ENCODE measurements at regions not wholly inside any gene's neighbourhood (a gene's known extent, or its start where the extent isn't known, plus 50 kb on each side); places are given as distances from the start of the nearest gene placed in this dataset.
"Not testable (repeated sequence)": the region's sequence is repeated elsewhere in the genome, so short reads cannot be mapped to it uniquely, and the experiment has no call there.

DNA sequence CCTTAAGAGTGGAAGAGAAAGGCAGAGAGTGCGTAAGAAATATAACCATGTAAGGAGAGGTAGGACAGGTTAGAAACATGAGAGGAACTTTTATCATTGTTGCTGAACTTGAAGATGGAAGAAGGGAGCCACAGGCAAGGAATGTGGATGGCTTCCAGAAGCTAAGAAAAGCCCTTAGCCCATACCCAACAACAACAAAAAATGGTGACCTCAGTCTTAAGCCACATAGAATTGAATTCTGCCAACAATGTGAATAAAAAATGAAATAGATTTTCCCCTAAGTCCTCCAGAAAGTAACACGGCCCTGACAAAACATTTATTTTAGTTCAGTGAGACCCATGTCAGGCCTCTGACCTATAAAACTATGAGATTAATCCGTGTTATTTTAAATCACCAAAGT is 767.3 kb downstream of the FAM181B start:
- no peak for DNase-seq

DNA sequence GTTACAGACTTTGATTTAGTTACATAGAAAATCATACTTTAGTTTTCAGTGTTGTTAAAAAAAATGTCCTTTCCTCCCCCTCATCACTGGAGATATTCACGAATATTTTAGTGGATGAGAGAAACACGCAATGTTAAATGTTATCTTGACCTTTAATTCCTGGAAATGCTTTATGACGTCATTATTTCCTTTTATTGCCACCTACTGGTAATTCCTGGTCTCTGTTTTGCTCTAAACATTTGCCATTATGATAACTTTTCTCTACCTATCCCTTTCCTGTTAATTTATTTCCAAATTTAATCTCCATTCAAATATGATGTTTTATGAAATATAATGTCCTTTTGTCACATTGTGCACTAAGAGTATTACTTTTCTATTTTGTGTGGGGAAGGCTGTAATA is 770.6 kb downstream of the FAM181B start:
- DNase-seq = no peak

GRCh38 chr11:81960443-81960842 is 773.2 kb downstream of the FAM181B start:
- DNase-seq = no peak

DNA sequence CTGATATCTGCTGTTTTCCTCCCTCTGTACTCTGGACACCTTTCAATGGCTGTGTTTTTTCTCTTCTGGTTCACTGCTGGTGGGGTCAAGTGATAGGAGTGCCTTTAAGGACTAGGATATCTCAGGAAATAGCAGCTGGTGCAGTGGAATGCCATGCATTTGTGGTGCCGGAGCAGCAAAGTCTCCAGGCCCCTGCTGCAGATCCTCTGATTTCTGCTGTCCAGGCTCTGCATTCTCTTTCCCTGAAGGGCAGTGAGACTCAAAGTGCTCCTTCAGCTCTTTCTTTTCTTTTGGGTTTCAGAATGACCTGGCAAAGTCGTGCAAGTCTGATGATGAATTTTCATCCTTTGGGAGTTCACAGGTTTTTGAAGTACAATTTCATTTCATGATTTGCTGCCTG is 774.3 kb downstream of the FAM181B start:
- DNase-seq = no peak

DNA sequence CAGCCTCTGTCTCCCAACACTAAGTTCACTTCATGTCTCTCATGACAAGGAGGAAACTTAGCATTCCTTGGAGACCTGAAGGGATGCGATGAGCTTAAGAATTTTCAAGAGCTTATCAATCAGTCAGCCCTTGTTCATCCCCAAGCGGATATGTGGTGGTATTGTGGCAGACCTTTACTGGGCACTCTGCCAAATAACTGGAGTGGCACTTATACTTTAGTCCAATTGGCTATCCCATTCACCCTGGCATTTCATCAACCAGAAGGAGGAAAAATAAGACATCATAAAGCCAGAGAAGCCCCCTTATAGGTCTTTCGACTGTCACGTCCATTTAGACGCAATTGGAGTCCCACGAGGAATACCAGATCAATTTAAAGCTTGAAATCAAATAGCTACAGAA is 779.4 kb downstream of the FAM181B start:
- not testable (repeated sequence) for DNase-seq

DNA sequence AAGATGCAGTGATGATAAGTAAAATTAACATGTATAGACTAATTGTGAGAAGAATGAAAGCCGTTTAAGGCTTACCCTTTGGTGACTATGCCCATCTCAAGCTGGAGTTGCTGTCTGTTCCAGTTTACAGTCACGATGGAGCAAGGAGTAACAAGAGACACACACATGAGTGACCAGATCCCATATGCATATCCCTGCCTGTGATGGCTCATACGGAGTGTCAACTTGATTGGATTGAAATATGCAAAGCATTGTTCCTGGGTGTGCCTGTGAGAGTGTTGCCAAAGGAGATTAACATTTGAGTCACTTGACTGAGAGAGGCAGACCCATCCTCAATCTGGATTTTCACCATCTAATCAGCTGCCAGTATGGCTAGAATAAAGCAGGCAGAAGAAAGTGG is 786.8 kb downstream of the FAM181B start:
- no peak for DNase-seq

DNA sequence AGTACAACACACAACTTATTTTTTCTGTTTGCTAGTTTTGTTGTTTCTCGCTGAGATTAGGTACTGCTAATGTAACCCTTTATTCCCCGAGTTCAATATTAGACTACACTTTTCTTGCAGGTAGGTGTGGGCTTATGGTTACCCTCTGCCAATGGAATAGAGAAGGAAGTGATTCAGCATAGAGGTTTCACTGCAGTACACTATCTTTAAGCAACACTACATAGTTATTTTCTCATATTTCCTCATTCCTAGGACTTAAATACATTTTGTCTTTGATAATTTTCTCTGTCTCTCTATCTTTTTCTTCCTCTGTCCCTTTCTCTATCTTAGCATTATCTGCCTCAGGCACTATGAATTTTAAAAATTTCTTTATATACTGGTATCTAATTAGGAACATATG is 791.0 kb downstream of the FAM181B start:
- DNase-seq = peak; percentile 6

GRCh38 chr11:81941998-81942397 is 791.7 kb downstream of the FAM181B start:
- DNase-seq = no peak

- DNase-seq = no peak
Measured at GRCh38 chr11:81932303-81932702, 801.4 kb downstream of the FAM181B start.

- no peak for DNase-seq
Measured at GRCh38 chr11:81920205-81920604, 813.5 kb downstream of the FAM181B start.

GRCh38 chr11:81916451-81916850 is 817.2 kb downstream of the FAM181B start:
- DNase-seq = no peak

GRCh38 chr11:81915045-81915444 is 818.6 kb downstream of the FAM181B start:
- DNase-seq = no peak

DNA sequence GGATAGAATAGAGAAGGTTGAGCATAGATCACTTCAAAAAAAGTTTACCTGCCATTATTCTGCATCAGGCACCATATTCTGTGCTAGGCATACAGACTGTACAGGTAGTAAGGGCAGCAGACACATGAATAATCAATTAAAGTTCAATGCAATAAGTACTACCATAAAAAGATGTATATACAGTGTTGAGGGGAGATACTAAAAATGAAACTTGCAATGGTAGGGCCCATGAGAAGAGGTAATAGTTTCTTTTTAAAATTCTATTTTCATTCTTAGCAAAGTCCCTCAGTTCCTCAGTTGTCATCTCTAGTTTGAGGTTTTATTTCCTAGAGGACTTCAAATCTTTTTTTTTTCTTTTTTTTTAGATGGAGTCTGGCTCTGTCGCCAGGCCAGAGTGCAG is 819.9 kb downstream of the FAM181B start:
- no peak for DNase-seq

DNA sequence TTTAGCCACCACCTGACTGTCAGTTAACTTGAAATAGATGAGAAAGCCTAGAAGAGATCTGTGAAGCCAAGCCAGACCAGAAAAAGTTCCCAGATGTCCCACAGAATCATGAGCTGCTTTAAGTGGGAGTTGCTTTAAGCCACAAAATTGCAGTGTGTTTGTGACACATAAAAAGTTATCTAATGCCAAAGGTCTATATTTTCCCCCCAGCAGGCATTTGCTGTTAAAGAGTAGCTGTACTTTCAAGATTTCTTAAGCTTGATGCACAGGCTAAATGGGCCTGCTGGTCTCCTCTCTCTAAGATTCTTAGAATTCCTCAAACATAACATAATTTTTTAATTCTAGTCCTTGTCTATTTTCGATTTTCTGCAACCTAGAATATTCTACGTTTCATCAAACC is 825.7 kb downstream of the FAM181B start:
- no peak for DNase-seq

DNA sequence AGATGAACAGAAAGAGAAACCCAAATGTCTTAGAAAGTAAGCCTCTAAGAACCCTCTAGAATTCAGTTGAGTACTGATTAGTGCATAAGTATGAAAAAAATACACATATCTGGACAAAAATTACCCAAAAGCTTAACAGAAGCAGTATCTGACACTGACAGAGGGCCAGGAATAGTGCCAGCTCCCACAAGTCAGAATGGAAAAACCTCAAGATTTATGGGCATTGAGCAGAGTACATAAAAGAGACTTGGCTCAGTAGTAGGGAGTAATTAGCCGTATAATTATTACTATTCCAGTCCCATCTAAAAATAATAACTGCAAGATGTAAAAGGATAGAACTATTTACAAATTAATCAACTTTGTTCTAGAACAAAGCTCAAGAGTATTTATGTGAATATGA is 834.5 kb downstream of the FAM181B start:
- DNase-seq = no peak

GRCh38 chr11:81897639-81898038 is 836.0 kb downstream of the FAM181B start:
- no peak for DNase-seq

GRCh38 chr11:81895258-81895657 is 838.4 kb downstream of the FAM181B start:
- DNase-seq = no peak

DNA sequence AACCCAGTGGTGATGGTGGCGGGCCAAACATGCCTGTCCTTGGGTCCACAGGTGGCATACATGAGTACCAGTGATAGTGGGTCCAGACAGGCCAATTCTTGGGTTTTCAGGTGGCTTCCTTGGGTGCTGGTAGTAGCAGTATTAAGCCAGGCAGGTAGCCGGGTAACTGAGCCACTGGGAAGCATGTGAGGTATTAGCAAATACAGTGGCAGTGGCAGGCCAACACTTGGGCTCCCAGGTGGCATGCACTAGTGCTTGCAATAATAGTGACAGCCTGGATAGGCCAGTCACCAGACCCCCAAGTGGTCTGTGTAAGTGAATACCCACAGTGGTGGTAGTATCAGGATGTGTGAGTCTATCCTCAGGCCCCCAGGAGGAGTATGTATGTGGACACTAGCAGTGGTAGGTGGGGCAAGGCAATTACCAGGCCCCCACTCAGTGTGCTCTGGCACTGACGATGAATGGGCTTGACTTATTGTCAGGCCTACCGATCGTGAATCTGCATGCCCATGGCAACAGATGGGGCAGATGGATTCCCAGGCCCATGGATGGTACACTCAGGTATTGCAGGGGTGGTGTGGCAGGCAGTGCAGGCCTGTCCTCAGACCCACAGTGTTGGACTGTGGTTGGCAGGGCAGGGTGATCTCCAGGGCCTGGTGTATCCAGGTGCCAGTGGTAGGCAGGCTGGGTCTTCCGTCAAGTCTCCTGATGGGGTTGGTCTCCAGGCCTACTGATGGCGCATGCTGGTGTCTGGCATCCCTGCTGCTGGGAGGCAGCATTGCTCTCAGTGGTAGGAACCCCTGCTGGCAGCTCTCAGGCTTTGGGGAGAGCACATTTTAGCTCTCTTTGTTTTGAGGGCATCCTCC is 840.7 kb downstream of the FAM181B start:
- no peak for DNase-seq

- no peak for DNase-seq
Measured at GRCh38 chr11:81888391-81888790, 845.3 kb downstream of the FAM181B start.

DNA sequence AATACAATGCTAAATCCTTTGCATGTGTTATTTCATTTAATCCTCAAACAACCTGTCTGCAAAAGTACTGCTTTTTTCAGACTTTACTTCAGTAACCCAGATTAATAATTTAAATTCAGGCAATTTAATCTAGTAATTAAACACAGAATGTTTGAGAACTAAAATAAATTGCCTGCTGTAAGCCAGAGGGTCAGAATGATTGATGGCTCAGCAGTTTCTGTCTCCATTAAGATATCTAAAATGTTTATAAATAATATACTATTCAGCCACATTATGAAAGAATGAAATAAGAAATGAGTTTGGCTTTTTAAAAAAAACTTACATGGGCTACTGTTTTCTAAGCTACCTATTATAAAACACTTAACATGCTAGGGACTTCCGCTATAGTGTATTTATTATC is 846.0 kb downstream of the FAM181B start:
- no peak for DNase-seq

- no peak for DNase-seq
Measured at GRCh38 chr11:81886406-81887075, 847.1 kb downstream of the FAM181B start.

GRCh38 chr11:81874635-81875034 is 859.0 kb downstream of the FAM181B start:
- DNase-seq = no peak

DNA sequence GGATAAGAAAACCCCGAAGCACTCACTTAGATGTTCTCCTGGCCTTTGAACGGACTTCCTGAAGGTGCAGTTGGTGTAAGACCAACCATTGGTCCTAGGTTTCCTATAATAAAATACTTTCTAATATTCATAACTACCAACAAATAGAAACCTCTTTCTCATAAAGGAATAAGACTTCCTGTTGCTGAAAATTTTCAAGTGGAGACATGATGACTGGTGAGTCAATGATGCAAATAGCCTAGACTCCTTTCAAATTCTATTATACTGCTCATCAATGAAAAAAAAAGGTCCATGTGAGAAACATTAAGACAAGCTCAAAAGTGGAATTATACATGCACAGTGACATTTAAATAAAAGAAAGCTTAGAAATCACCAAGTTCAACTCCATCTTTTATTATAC is 862.8 kb downstream of the FAM181B start:
- no peak for DNase-seq

DNA sequence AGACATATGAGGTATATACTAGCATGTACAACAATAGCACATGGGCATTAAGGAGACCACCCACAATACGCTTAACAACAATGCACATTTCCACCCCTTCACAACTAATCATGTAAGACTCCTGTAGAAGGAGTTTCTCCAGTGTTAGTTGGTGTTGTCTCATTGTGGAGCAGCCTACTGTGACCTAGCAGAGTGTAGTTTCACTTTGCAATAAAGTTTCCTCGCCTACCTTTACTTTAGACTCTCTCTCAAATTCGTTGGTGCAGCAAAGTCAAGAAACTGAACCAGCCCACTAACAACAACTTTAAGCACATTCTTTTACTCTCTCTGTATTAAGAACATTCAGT is 863.6 kb downstream of the FAM181B start:
- DNase-seq = no peak
